PC-9 (cell line): ENCODE measurements at regions not wholly inside any gene's neighbourhood (a gene's known extent, or its start where the extent isn't known, plus 50 kb on each side); places are given as distances from the start of the nearest gene placed in this dataset.

Source experiments
- CTCF ChIP-seq: fragments of 200-600 bp; sonication (generic); conservative IDR thresholded peaks from 2 replicates; pipeline ENCODE4 v1.6.1; 2017; ENCODE audit warnings: mixed run types, antibody characterized with exemption, mild to moderate bottlenecking, moderate library complexity
- EZH2 ChIP-seq: fragments of 200-600 bp; sonication (generic); IDR thresholded peaks from 2 replicates; pipeline ENCODE4 v1.8.0; 2017; ENCODE audit warnings: antibody characterized with exemption, low read depth

GRCh38 chr20:16902662-16903061, 154.5 kb downstream of the OTOR start:
- no peak for TF ChIP-seq EZH2
- TF ChIP-seq CTCF = no peak
